ENCODE measurements at regions not wholly inside any gene's neighbourhood (a gene's known extent, or its start where the extent isn't known, plus 50 kb on each side); places are given as distances from the start of the nearest gene placed in this dataset.

GRCh38 chr3:139239550-139239949, 104.3 kb upstream of the MRPS22 start:
- DNase-seq (no peak), ATAC-seq (no peak)
- H3K36me3 ChIP-seq: no peaks in the 10 kb centered on the region
- no peaks in the 10 kb centered on the region for H3K4me1 ChIP-seq
- H3K27ac ChIP-seq: no peak overlapping the region
- H3K4me3 ChIP-seq: no peak overlapping the region
- TF ChIP-seq CTCF (IDR thresholded peaks at IDR 0.05): no peak
- peaks cover 0 to 38% (median 11%) of the 10 kb centered on the region in 7 donors for H3K27me3 ChIP-seq
- intact Hi-C loops (cut with DNase I): no loop called here
- no peaks in the 10 kb centered on the region for H3K9me3 ChIP-seq

GRCh38 chr3:139241783-139242182, 102.0 kb upstream of the MRPS22 start:
- H3K4me3 ChIP-seq: no peak overlapping the region
- intact Hi-C loops (cut with DNase I): no loop called here
- WGBS, 2 donors: 69 to 73% methylated on average over 2 of the region's 2 CpGs
- peaks cover 0 to 40% (median 11%) of the 10 kb centered on the region in 7 donors for H3K27me3 ChIP-seq
- no peak for DNase-seq
- ATAC-seq: no peak
- TF ChIP-seq CTCF (IDR thresholded peaks at IDR 0.05): no peak
- H3K9me3 ChIP-seq: no peaks in the 10 kb centered on the region
- no peak overlapping the region for H3K27ac ChIP-seq
- H3K4me1 ChIP-seq: no peaks in the 10 kb centered on the region
- H3K36me3 ChIP-seq: no peaks in the 10 kb centered on the region

- intact Hi-C loops (cut with DNase I): no loop called here
- DNase-seq (no peak), ATAC-seq (no peak)
- Histone ChIP-seq H3K27me3 (peaks cover 0 to 37% (median 12%) of the 10 kb centered on the region in 7 donors), H3K4me3 (no peak overlapping the region), H3K36me3 (no peaks in the 10 kb centered on the region), H3K27ac (no peak overlapping the region), H3K9me3 (no peaks in the 10 kb centered on the region), H3K4me1 (no peaks in the 10 kb centered on the region)
- WGBS, 2 donors: 75 to 82% methylated on average over 4 of the region's 4 CpGs
- TF ChIP-seq CTCF (IDR thresholded peaks at IDR 0.05): no peak
Measured at GRCh38 chr3:139243710-139244109, 100.1 kb upstream of the MRPS22 start.

GRCh38 chr3:139248593-139249255, 95.1 kb upstream of the MRPS22 start:
- Histone ChIP-seq H3K4me1 (no peaks in the 10 kb centered on the region), H3K27ac (no peak overlapping the region), H3K9me3 (no peaks in the 10 kb centered on the region), H3K36me3 (no peaks in the 10 kb centered on the region), H3K27me3 (peaks cover 0 to 13% (median 3%) of the 10 kb centered on the region in 7 donors), H3K4me3 (no peak overlapping the region)
- TF ChIP-seq CTCF (IDR thresholded peaks at IDR 0.05): no peak
- ATAC-seq (no peak), DNase-seq (no peak)
- intact Hi-C loops (cut with DNase I): no loop called here
- 52 to 56% methylated on average over 4 of the region's 4 CpGs for WGBS, 2 donors
